ENCODE measurements at regions not wholly inside any gene's neighbourhood (a gene's known extent, or its start where the extent isn't known, plus 50 kb on each side); places are given as distances from the start of the nearest gene placed in this dataset.

- no peak for TF ChIP-seq POLR2AphosphoS5 (IDR thresholded peaks at IDR 0.05; ENCODE audit: borderline replicate concordance, low read depth, low read length)
- no peak for TF ChIP-seq EZH2 (IDR thresholded peaks at IDR 0.05)
- no peak for TF ChIP-seq FOXP2 (optimal IDR thresholded peaks at IDR 0.05; ENCODE audit: control extremely low read depth, extremely low read length, insufficient read depth)
These were observed 405.2 kb upstream of the WWC1 start for GRCh38 chr5:167886196-167886595.
